Astrocyte of the spinal cord (primary cell): ENCODE measurements at regions not wholly inside any gene's neighbourhood (a gene's known extent, or its start where the extent isn't known, plus 50 kb on each side); places are given as distances from the start of the nearest gene placed in this dataset.
"Not testable (repeated sequence)": the region's sequence is repeated elsewhere in the genome, so short reads cannot be mapped to it uniquely, and the experiment has no call there.

Experiments
- DNase-seq: peaks from one replicate; pipeline ENCODE4 v3.0.0; 2011; ENCODE audit warnings: low read depth, low spot score
- H3K4me3 ChIP-seq: 2 replicates; pipeline ENCODE4 v1.5.1; 2011; ENCODE audit warnings: low read depth, mild to moderate bottlenecking, low read length, moderate library complexity
- in situ Hi-C: cut with HindIII; loops from 2 replicates; pipeline ENCODE4 v1.10.0; 2017; ENCODE audit warnings: low sequenced_read_pairs
- TF ChIP-seq, protein P1 (sequence below): IDR thresholded peaks from 2 replicates; pipeline ENCODE4 v1.5.1; 2012; ENCODE audit warnings: low read depth, mild to moderate bottlenecking, low read length, inconsistent platforms

DNA sequence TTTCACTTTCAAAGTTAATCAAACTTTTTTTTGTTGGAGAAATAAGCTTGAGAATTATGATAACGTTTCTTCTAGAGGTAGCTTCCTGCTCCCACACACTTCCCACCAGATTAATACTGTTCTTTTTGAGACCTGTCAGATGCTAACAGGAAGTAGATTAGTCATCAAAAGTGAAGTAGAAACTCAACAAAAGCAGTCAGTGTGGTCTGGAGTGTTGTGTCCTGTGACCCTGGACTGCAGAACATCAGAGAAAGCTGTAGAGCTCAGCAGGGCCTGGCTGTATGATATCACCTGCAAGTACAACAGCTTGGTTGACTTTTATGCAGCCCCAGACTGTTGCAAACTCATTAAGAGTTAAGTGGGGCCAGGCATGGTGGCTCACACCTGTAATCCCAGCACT, 495.7 kb upstream of the CYLC2 start:
- DNase-seq, result no peak
- in situ Hi-C loops, result no loop called here
- TF ChIP-seq, protein P1, sequence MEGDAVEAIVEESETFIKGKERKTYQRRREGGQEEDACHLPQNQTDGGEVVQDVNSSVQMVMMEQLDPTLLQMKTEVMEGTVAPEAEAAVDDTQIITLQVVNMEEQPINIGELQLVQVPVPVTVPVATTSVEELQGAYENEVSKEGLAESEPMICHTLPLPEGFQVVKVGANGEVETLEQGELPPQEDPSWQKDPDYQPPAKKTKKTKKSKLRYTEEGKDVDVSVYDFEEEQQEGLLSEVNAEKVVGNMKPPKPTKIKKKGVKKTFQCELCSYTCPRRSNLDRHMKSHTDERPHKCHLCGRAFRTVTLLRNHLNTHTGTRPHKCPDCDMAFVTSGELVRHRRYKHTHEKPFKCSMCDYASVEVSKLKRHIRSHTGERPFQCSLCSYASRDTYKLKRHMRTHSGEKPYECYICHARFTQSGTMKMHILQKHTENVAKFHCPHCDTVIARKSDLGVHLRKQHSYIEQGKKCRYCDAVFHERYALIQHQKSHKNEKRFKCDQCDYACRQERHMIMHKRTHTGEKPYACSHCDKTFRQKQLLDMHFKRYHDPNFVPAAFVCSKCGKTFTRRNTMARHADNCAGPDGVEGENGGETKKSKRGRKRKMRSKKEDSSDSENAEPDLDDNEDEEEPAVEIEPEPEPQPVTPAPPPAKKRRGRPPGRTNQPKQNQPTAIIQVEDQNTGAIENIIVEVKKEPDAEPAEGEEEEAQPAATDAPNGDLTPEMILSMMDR, result no peak
- H3K4me3 ChIP-seq, result no peak overlapping the region

DNA sequence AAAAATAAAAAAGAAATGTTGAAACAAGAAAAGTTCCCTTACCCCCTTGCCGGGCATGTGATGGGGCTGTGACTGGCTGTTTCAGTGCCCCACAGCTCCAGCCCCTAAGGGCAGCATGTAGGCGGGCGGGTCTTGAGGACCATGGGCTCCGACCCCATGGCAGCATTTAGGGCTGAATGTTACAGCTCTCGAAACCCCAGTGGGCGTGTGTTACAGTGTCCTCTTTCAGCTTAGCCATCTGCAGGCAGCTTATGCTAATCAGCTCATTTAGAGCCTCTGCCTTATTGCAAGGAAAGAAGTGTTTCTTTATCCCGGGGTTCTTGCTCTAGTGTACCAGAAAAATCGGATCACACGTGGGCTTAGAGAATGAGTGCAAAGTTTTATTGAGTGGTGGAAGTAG, 497.4 kb upstream of the CYLC2 start:
- TF ChIP-seq, protein P1, result no peak
- no peak overlapping the region for H3K4me3 ChIP-seq
- DNase-seq, result no peak
- in situ Hi-C loops, result no loop called here

DNA sequence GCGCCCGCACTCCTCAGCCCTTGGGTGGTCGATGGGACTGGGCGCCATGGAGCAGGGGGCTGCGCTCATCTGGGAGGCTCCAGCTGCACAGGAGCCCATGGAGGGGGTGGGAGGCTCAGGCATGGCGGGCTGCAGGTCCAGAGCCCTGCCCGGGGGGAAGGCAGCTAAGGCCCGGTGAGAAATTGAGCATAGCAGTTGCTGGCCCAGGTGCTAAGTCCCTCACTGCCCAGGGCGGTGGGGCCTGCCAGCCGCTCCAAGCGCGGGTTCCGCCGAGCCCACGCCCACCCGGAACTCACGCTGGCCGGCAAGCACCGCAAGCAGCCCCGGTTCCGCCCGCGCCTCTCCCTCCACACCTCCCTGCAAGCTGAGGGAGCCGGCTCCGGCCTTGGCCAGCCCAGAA, 508.2 kb upstream of the CYLC2 start:
- in situ Hi-C loops, H3K4me3 ChIP-seq, DNase-seq: not testable (repeated sequence)

DNA sequence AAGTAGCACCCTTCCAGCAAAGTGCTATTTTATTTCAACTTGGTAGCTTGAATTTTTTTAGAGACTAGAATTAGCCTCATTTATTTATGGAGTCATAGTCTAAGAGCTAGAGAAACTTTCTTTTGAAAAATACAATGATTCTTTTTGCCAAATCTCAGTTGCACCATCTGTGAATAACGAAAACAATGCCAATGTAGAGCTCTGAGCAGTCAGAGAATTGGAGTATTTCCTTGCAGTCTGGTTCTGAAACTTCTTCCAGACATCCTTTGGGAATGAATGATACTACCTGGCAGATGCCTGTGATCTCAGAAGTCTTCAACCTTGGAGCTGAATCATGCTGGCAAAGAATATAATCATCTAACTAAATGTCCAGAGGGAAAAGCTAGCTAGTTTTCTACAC, 511.5 kb upstream of the CYLC2 start:
- in situ Hi-C loops, result no loop called here
- DNase-seq, result no peak
- no peak overlapping the region for H3K4me3 ChIP-seq
- TF ChIP-seq, protein P1, result no peak

DNA sequence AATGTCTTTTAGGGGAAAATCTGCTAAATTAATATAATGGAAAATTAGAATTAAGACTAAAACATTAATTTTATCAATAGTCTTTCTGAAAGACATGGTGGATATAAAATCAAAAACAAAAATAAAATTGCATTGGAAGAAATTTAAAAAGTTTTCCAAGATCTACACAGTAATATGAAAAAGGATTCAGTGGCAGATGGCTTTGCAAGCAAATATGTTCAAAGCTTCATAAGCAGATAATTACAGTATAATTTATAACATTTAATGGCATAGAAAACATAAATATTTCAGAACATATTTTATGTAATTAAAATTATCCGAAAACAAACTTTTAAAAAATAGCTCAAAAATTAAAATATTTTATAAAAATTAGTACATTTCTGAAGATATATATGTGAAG, 512.4 kb upstream of the CYLC2 start:
- in situ Hi-C loops, result no loop called here
- no peak overlapping the region for H3K4me3 ChIP-seq
- DNase-seq, result no peak
- TF ChIP-seq, protein P1, result no peak

DNA sequence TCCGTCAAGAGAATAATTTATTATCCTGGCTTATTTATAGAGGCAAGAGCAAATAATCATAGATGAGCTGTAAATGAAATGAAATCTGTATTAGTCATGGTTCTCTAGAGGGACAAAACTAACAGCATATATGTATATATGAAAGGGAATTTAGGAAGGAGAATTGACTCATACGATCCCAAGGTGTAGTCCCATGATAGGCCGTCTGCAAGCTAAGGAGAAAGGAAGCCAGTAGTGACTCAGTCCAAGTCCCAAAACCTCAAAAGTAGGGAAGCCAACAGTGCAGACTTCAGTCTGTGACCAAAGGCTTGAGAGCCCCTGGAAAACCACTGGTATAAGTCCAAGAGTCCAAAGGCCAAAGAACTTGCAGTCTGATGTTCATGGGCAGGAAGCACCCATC, 515.9 kb upstream of the CYLC2 start:
- DNase-seq, result peak; percentile 13
- TF ChIP-seq, protein P1, result no peak
- in situ Hi-C loops, result no loop called here
- H3K4me3 ChIP-seq, result no peak overlapping the region

DNA sequence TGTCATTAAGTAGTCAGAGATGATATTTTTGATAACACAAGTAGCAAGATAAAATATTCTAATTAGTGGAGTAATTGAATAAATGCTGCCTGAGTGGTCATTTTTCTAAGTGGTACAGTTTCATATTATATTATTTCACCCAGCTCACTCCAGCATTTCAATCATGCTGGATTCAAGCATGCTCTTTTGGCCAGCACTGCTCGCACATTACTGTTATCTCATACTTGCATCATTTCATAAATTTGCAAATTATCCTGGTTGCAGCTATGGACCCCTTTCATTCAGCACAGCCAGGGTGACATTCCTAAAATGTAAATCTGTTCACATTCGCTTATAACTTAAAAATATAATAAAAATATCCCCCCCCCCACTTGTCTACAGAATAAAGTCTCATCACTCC, 520.8 kb upstream of the CYLC2 start:
- TF ChIP-seq, protein P1, result no peak
- in situ Hi-C loops, result no loop called here

DNA sequence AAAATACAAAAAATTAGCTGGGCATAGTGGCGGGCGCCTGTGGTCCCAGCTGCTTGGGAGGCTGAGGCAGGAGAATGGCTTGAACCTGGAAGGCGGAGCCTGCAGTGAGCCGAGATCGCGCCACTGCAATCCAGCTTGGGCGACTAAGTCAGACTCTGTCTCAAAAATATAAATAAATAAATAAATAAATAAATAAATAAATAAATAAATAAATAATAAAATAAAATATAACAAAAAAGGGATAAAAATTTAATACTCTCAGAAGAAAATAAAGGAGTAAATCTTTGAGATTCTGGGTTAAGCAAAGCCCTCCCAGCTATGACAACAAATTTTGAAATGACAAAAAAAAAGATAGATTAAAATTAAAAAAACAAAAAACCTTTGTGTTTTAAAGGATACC, 525.7 kb upstream of the CYLC2 start:
- H3K4me3 ChIP-seq, DNase-seq, in situ Hi-C loops: not testable (repeated sequence)

More for the DNA sequence above, 520.8 kb upstream of the CYLC2 start:
- no peak overlapping the region for H3K4me3 ChIP-seq
- DNase-seq, result no peak
